ENCODE measurements at regions not wholly inside any gene's neighbourhood (a gene's known extent, or its start where the extent isn't known, plus 50 kb on each side); places are given as distances from the start of the nearest gene placed in this dataset.

- no peaks in the 10 kb centered on the region for H3K36me3 Mint-ChIP-seq (ENCODE audit: low read depth)
- H3K4me3 Mint-ChIP-seq: no peak overlapping the region
- no peak overlapping the region for H3K27ac Mint-ChIP-seq
- H3K27me3 Mint-ChIP-seq: peaks cover 57% of the 10 kb centered on the region
- H3K4me1 Mint-ChIP-seq: no peaks in the 10 kb centered on the region
- intact Hi-C loops (cut with micrococcal nuclease): no loop called here
- peaks cover 11% of the 10 kb centered on the region for H3K9me3 Mint-ChIP-seq
- no peak for DNase-seq
Observed at GRCh38 chr1:110816945-110817344, 56.0 kb upstream of the CD53 start.

- intact Hi-C loops (cut with micrococcal nuclease): no loop called here
- peaks cover 4% of the 10 kb centered on the region for H3K9me3 Mint-ChIP-seq
- H3K4me3 Mint-ChIP-seq: no peak overlapping the region
- peaks cover 54% of the 10 kb centered on the region for H3K27me3 Mint-ChIP-seq
- no peak overlapping the region for H3K27ac Mint-ChIP-seq
- H3K36me3 Mint-ChIP-seq (ENCODE audit: low read depth): no peaks in the 10 kb centered on the region
- no peak for DNase-seq
- no peaks in the 10 kb centered on the region for H3K4me1 Mint-ChIP-seq
Observed at GRCh38 chr1:110811529-110811928, 61.4 kb upstream of the CD53 start.

GRCh38 chr1:110800079-110800478, 72.9 kb upstream of the CD53 start:
- H3K9me3 Mint-ChIP-seq: peaks cover 15% of the 10 kb centered on the region
- H3K36me3 Mint-ChIP-seq (ENCODE audit: low read depth): no peaks in the 10 kb centered on the region
- no peak for DNase-seq
- no peaks in the 10 kb centered on the region for H3K4me1 Mint-ChIP-seq
- H3K27ac Mint-ChIP-seq: no peak overlapping the region
- H3K4me3 Mint-ChIP-seq: no peak overlapping the region
- intact Hi-C loops (cut with micrococcal nuclease): no loop called here
- H3K27me3 Mint-ChIP-seq: peaks cover 32% of the 10 kb centered on the region

- H3K4me3 Mint-ChIP-seq: no peak overlapping the region
- intact Hi-C loops (cut with micrococcal nuclease): loop anchor here (2.0 kb wide), 1 partner anchor 14 kb away; no protein-coding TSS in a partner anchor
- peaks cover 24% of the 10 kb centered on the region for H3K9me3 Mint-ChIP-seq
- no peaks in the 10 kb centered on the region for H3K36me3 Mint-ChIP-seq (ENCODE audit: low read depth)
- no peak for DNase-seq
- H3K27ac Mint-ChIP-seq: no peak overlapping the region
- no peaks in the 10 kb centered on the region for H3K4me1 Mint-ChIP-seq
- H3K27me3 Mint-ChIP-seq: peaks cover 39% of the 10 kb centered on the region
Observed at GRCh38 chr1:110798691-110799256, 74.2 kb upstream of the CD53 start.

GRCh38 chr1:110788673-110789072, 84.3 kb upstream of the CD53 start:
- intact Hi-C loops (cut with micrococcal nuclease): loop anchor here (10.0 kb wide), 2 partner anchors 234 to 384 kb away; partner anchors contain the start of gene LAMTOR5
- H3K27ac Mint-ChIP-seq: no peak overlapping the region
- no peak overlapping the region for H3K4me3 Mint-ChIP-seq
- DNase-seq: no peak
- peaks cover 18% of the 10 kb centered on the region for H3K27me3 Mint-ChIP-seq
- H3K4me1 Mint-ChIP-seq: peaks cover 39% of the 10 kb centered on the region
- peaks cover 40% of the 10 kb centered on the region for H3K9me3 Mint-ChIP-seq
- peaks cover 8% of the 10 kb centered on the region for H3K36me3 Mint-ChIP-seq (ENCODE audit: low read depth)

GRCh38 chr1:110787328-110788071, 85.4 kb upstream of the CD53 start:
- intact Hi-C loops (cut with micrococcal nuclease): loop anchor here (10.0 kb wide), 2 partner anchors 233 to 383 kb away; partner anchors contain the start of gene LAMTOR5
- Mint-ChIP-seq H3K27ac (peak overlapping the region; percentile 76), H3K4me1 (peaks cover 47% of the 10 kb centered on the region), H3K36me3 (ENCODE audit: low read depth) (peaks cover 8% of the 10 kb centered on the region), H3K4me3 (peak overlapping the region; percentile 65), H3K27me3 (peaks cover 9% of the 10 kb centered on the region), H3K9me3 (peaks cover 30% of the 10 kb centered on the region)
- peak; percentile 86 for DNase-seq

- peaks cover 42% of the 10 kb centered on the region for H3K4me1 Mint-ChIP-seq
- H3K27ac Mint-ChIP-seq: peak overlapping the region; percentile 73
- peaks cover 8% of the 10 kb centered on the region for H3K36me3 Mint-ChIP-seq (ENCODE audit: low read depth)
- DNase-seq: no peak
- peak overlapping the region; percentile 65 for H3K4me3 Mint-ChIP-seq
- intact Hi-C loops (cut with micrococcal nuclease): loop anchor here (10.0 kb wide), 2 partner anchors 232 to 382 kb away; partner anchors contain the start of gene LAMTOR5
- H3K9me3 Mint-ChIP-seq: peaks cover 24% of the 10 kb centered on the region
- H3K27me3 Mint-ChIP-seq: peaks cover 4% of the 10 kb centered on the region
Observed at GRCh38 chr1:110786802-110787327, 86.1 kb upstream of the CD53 start.

GRCh38 chr1:110785612-110786011, 87.3 kb upstream of the CD53 start:
- intact Hi-C loops (cut with micrococcal nuclease): loop anchor here (2.0 to 10.0 kb wide), 3 partner anchors 13 to 381 kb away; partner anchors contain the start of gene LAMTOR5
- peaks cover 45% of the 10 kb centered on the region for H3K4me1 Mint-ChIP-seq
- peaks cover 16% of the 10 kb centered on the region for H3K9me3 Mint-ChIP-seq
- H3K36me3 Mint-ChIP-seq (ENCODE audit: low read depth): peaks cover 8% of the 10 kb centered on the region
- peaks cover 4% of the 10 kb centered on the region for H3K27me3 Mint-ChIP-seq
- H3K27ac Mint-ChIP-seq: no peak overlapping the region
- no peak overlapping the region for H3K4me3 Mint-ChIP-seq
- DNase-seq: no peak

- Mint-ChIP-seq H3K4me3 (no peak overlapping the region), H3K9me3 (peaks cover 16% of the 10 kb centered on the region), H3K36me3 (ENCODE audit: low read depth) (peaks cover 8% of the 10 kb centered on the region), H3K4me1 (peaks cover 46% of the 10 kb centered on the region), H3K27me3 (peaks cover 5% of the 10 kb centered on the region), H3K27ac (peak overlapping the region; percentile 52)
- intact Hi-C loops (cut with micrococcal nuclease): loop anchor here (2.0 to 10.0 kb wide), 3 partner anchors 14 to 380 kb away; partner anchors contain the start of gene LAMTOR5
- DNase-seq: no peak
Observed at GRCh38 chr1:110785055-110785454, 87.9 kb upstream of the CD53 start.

GRCh38 chr1:110783292-110783918, 89.5 kb upstream of the CD53 start:
- intact Hi-C loops (cut with micrococcal nuclease): loop anchor here (1.0 to 10.0 kb wide), 6 partner anchors 17 to 379 kb away; partner anchors contain the start of gene LAMTOR5
- Mint-ChIP-seq H3K4me1 (peaks cover 44% of the 10 kb centered on the region), H3K36me3 (ENCODE audit: low read depth) (no peaks in the 10 kb centered on the region), H3K27ac (no peak overlapping the region), H3K9me3 (peaks cover under 1% of the 10 kb centered on the region), H3K27me3 (peaks cover 9% of the 10 kb centered on the region), H3K4me3 (no peak overlapping the region)
- DNase-seq: peak; percentile 90

- peaks cover 27% of the 10 kb centered on the region for H3K4me1 Mint-ChIP-seq
- no peak for DNase-seq
- intact Hi-C loops (cut with micrococcal nuclease): loop anchor here (10.0 kb wide), 2 partner anchors 227 to 377 kb away; partner anchors contain the start of gene LAMTOR5
- H3K4me3 Mint-ChIP-seq: no peak overlapping the region
- peaks cover 12% of the 10 kb centered on the region for H3K27me3 Mint-ChIP-seq
- no peaks in the 10 kb centered on the region for H3K36me3 Mint-ChIP-seq (ENCODE audit: low read depth)
- H3K27ac Mint-ChIP-seq: no peak overlapping the region
- no peaks in the 10 kb centered on the region for H3K9me3 Mint-ChIP-seq
Observed at GRCh38 chr1:110781525-110781924, 91.4 kb upstream of the CD53 start.

- Mint-ChIP-seq H3K27me3 (peaks cover 16% of the 10 kb centered on the region), H3K36me3 (ENCODE audit: low read depth) (no peaks in the 10 kb centered on the region), H3K4me1 (peaks cover 22% of the 10 kb centered on the region), H3K4me3 (peak overlapping the region; percentile 14), H3K9me3 (no peaks in the 10 kb centered on the region), H3K27ac (no peak overlapping the region)
- DNase-seq: peak; percentile 93
- intact Hi-C loops (cut with micrococcal nuclease): loop anchor here (10.0 kb wide), 2 partner anchors 226 to 376 kb away; partner anchors contain the start of gene LAMTOR5
Observed at GRCh38 chr1:110780600-110781484, 92.1 kb upstream of the CD53 start.

- intact Hi-C loops (cut with micrococcal nuclease): loop anchor here (10.0 kb wide), 2 partner anchors 225 to 375 kb away; partner anchors contain the start of gene LAMTOR5
- Mint-ChIP-seq H3K27me3 (peaks cover 16% of the 10 kb centered on the region), H3K9me3 (no peaks in the 10 kb centered on the region), H3K36me3 (ENCODE audit: low read depth) (no peaks in the 10 kb centered on the region), H3K4me1 (peaks cover 15% of the 10 kb centered on the region), H3K27ac (no peak overlapping the region), H3K4me3 (no peak overlapping the region)
- no peak for DNase-seq
Observed at GRCh38 chr1:110779636-110780035, 93.3 kb upstream of the CD53 start.

All from activated CD4-positive, alpha-beta T cell treated with anti-CD3 and anti-CD28 coated beads, Interleukin-2, amount 10 ng/mL, durations not matched to agents 24 days and 14 days (primary cell).